Activated CD8-positive, alpha-beta memory T cell treated with anti-CD3 and anti-CD28 coated beads, Interleukin-2, amount 10 ng/mL, durations not matched to agents 7 days and 5 days (primary cell): ENCODE measurements at regions not wholly inside any gene's neighbourhood (a gene's known extent, or its start where the extent isn't known, plus 50 kb on each side); places are given as distances from the start of the nearest gene placed in this dataset.

Experiments used
- ATAC-seq: fragments of 150-1000 bp; cut with Tn5 transposase; one replicate; pipeline ENCODE4 v1.10.0; 2021; ENCODE audit warnings: moderate library complexity
- CTCF ChIA-PET: fragments of 350-600 bp; sonication (Branson Sonifier 250); formaldehyde crosslinking; loops from one replicate; lab custom pipeline; 2021; ENCODE audit warnings: antibody characterized with exemption; lab: Charles Lee
- DNase-seq: peaks from one replicate; pipeline ENCODE4 v3.0.0-alpha.2; 2020
- H3K27ac Mint-ChIP-seq: one replicate; pipeline ENCODE4 v1.8.0; 2021; ENCODE audit warnings: mild to moderate bottlenecking, mixed read lengths
- H3K27me3 Mint-ChIP-seq: one replicate; pipeline ENCODE4 v1.8.0; 2021; ENCODE audit warnings: mixed read lengths
- H3K36me3 Mint-ChIP-seq: one replicate; pipeline ENCODE4 v1.8.0; 2021; ENCODE audit warnings: mild to moderate bottlenecking, mixed read lengths
- H3K4me1 Mint-ChIP-seq: one replicate; pipeline ENCODE4 v1.8.0; 2021; ENCODE audit warnings: mixed read lengths
- H3K4me3 Mint-ChIP-seq: one replicate; pipeline ENCODE4 v1.8.0; 2021; ENCODE audit warnings: mild to moderate bottlenecking, moderate library complexity, mixed read lengths
- H3K9me3 Mint-ChIP-seq: one replicate; pipeline ENCODE4 v1.8.0; 2022; ENCODE audit warnings: low read depth, mixed read lengths

DNA sequence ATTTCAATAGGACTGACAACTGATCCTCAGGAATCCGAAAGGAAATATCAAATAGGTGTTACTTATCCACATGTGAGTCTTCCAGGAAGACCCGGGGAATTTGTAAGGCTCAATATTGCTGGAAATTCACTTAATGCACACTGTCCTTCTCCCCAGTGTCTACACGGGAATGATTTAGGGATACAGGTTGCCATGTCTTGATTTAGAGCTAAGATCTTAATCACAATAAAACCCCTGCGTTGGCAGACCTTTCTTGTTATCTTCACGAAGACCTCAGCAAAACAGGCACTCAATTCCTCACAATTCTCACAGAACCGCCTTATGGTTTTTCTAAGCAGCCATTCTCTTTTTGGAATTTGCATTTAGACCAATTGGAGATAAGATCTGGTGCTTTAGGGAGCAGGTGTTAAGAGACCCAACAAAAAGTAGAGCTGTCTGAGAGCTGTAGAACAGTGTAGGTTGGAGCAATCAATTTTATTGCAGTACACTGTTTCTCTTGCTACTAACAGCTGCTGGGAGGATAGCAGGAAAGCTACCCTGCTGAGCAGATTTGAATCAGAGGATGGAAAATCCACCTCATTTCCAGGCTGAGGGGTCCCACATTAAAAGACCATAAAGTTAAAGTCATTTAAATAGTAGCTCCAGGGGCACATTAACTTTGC, 925.7 kb downstream of the EPHA3 start:
- Mint-ChIP-seq H3K4me3 (no peak overlapping the region), H3K27ac (no peak overlapping the region), H3K36me3 (no peaks in the 10 kb centered on the region), H3K9me3 (peaks cover 8% of the 10 kb centered on the region), H3K4me1 (no peaks in the 10 kb centered on the region), H3K27me3 (no peaks in the 10 kb centered on the region)
- CTCF ChIA-PET: no interaction called here
- DNase-seq: no peak
- no peak for ATAC-seq

GRCh38 chr3:90034038-90034437, 926.6 kb downstream of the EPHA3 start:
- ATAC-seq: no peak
- Mint-ChIP-seq H3K27ac (no peak overlapping the region), H3K4me1 (no peaks in the 10 kb centered on the region), H3K4me3 (no peak overlapping the region), H3K27me3 (no peaks in the 10 kb centered on the region), H3K9me3 (peaks cover 11% of the 10 kb centered on the region), H3K36me3 (no peaks in the 10 kb centered on the region)
- no peak for DNase-seq
- CTCF ChIA-PET: no interaction called here

DNA sequence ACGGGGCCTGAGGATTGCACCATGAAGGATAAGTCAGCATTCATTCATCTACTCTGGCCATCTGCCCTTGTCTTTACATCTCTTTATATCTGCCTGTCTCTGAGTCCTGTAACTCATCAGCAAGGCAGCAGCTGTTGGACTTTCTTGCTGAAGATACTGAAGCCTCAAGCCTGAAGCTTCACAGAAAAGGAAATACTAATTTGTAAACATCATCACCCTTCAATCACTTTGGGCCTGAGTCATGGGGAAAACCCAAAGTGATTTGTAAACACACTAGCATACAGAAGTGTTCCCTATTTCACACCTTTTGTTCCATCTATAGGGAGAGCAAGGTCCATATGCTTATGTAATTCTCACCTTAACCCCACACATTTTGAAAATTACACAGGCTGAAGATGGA, 928.2 kb downstream of the EPHA3 start:
- Mint-ChIP-seq H3K36me3 (no peaks in the 10 kb centered on the region), H3K27ac (no peak overlapping the region), H3K27me3 (no peaks in the 10 kb centered on the region), H3K9me3 (peaks cover 9% of the 10 kb centered on the region), H3K4me1 (no peaks in the 10 kb centered on the region), H3K4me3 (no peak overlapping the region)
- no peak for DNase-seq
- no peak for ATAC-seq
- CTCF ChIA-PET: no interaction called here

DNA sequence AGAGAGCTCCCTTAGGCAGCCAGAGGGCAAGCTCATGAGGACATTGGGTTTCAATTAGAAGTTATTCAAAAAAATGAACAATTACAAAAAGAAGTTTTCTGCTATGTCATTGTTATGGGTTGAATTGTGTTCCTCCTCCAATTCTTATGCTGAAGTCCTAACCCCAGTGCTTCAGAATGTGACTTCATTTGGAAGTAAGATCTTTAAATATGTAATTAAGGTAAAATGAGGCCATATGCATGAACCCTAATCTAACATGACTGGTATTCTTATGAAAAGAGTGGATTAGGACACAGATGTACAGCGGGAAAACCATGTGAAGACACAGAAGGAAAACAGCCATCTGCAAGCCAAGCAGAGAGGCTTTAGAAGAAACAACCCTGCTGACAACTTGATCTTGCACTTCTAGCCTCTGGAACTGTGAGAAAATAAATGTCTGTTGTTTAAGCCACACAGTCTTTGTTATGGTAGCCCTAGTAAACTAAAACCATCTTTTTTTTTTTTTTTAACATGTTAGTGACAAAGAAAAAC, 929.6 kb downstream of the EPHA3 start:
- H3K36me3 Mint-ChIP-seq: no peaks in the 10 kb centered on the region
- H3K27me3 Mint-ChIP-seq: no peaks in the 10 kb centered on the region
- no peak overlapping the region for H3K27ac Mint-ChIP-seq
- DNase-seq (no peak), ATAC-seq (no peak)
- H3K9me3 Mint-ChIP-seq: peaks cover 5% of the 10 kb centered on the region
- no peaks in the 10 kb centered on the region for H3K4me1 Mint-ChIP-seq
- no peak overlapping the region for H3K4me3 Mint-ChIP-seq
- CTCF ChIA-PET: no interaction called here

DNA sequence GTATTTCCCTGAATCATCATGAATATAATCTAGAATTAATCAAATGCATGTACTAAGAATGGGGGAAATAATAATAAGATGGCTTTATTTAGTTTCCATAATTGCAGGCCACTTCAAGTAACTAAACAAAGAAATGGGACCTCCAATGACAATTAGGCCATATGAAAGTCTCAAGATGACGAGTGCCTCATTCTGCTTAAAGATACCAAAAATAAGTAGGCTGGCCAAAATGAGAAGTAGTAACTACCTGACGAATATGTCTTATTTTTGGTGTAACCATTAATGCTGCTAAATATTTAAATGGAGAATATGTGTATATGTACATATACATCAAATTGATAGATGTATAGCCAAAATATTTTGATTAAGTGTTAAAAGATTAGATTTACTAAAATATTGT, 932.6 kb downstream of the EPHA3 start:
- no peaks in the 10 kb centered on the region for H3K36me3 Mint-ChIP-seq
- H3K27me3 Mint-ChIP-seq: no peaks in the 10 kb centered on the region
- H3K9me3 Mint-ChIP-seq: peaks cover 13% of the 10 kb centered on the region
- DNase-seq: no peak
- ATAC-seq: no peak
- no peak overlapping the region for H3K27ac Mint-ChIP-seq
- CTCF ChIA-PET: no interaction called here
- no peak overlapping the region for H3K4me3 Mint-ChIP-seq
- no peaks in the 10 kb centered on the region for H3K4me1 Mint-ChIP-seq

DNA sequence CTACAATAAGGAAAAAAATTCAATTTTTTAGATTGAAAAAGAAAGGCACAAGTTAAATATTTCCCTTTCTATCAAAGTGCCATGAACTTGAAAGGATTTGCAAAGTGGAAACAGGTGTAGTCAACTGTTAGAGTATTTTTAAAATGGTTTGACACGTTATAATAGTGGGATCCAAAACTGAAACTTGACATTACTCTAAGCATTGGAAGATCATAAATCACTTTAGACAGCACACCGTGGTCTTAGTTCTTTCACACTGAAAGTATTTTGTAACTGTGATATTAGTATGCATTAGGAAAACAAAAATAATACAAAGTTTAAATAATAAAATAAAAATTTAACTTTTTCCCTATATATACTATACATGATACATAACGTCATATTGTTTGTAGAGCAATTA, 933.1 kb downstream of the EPHA3 start:
- H3K4me1 Mint-ChIP-seq: no peaks in the 10 kb centered on the region
- H3K9me3 Mint-ChIP-seq: peaks cover 13% of the 10 kb centered on the region
- H3K27me3 Mint-ChIP-seq: no peaks in the 10 kb centered on the region
- no peaks in the 10 kb centered on the region for H3K36me3 Mint-ChIP-seq
- H3K27ac Mint-ChIP-seq: no peak overlapping the region
- CTCF ChIA-PET: no interaction called here
- ATAC-seq: no peak
- H3K4me3 Mint-ChIP-seq: no peak overlapping the region
- no peak for DNase-seq

GRCh38 chr3:90041995-90042394, 934.6 kb downstream of the EPHA3 start:
- CTCF ChIA-PET: no interaction called here
- Mint-ChIP-seq H3K27me3 (no peaks in the 10 kb centered on the region), H3K27ac (no peak overlapping the region), H3K4me1 (no peaks in the 10 kb centered on the region), H3K4me3 (no peak overlapping the region), H3K9me3 (peaks cover 11% of the 10 kb centered on the region), H3K36me3 (no peaks in the 10 kb centered on the region)
- DNase-seq (no peak), ATAC-seq (no peak)

DNA sequence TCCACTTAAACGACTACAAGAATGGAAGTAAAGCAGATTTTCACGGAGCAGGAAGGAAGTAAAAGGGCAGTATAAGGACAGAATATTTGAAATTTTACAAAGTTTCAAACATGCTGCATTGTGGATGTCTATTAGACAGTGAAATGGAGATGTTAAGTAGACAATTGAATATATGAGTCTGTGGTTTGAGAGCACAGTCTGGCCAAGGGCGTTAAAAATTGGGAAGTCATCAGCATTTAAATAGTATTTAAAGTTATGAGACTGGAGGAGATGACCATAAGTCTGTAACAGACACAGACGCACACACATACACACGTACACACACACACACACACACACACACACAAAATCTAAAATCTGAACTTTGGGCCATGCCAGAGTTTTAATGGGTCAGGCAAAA, 935.9 kb downstream of the EPHA3 start:
- Mint-ChIP-seq H3K27ac (no peak overlapping the region), H3K27me3 (no peaks in the 10 kb centered on the region), H3K4me3 (no peak overlapping the region), H3K9me3 (peaks cover 13% of the 10 kb centered on the region), H3K36me3 (no peaks in the 10 kb centered on the region), H3K4me1 (no peaks in the 10 kb centered on the region)
- no peak for DNase-seq
- CTCF ChIA-PET: no interaction called here
- no peak for ATAC-seq

GRCh38 chr3:90044084-90044816, 936.8 kb downstream of the EPHA3 start:
- Mint-ChIP-seq H3K36me3 (no peaks in the 10 kb centered on the region), H3K4me1 (no peaks in the 10 kb centered on the region), H3K27me3 (no peaks in the 10 kb centered on the region), H3K4me3 (no peak overlapping the region), H3K27ac (no peak overlapping the region), H3K9me3 (peaks cover 10% of the 10 kb centered on the region)
- CTCF ChIA-PET: no interaction called here
- ATAC-seq (no peak), DNase-seq (no peak)

- DNase-seq: no peak
- Mint-ChIP-seq H3K9me3 (peaks cover 4% of the 10 kb centered on the region), H3K27me3 (no peaks in the 10 kb centered on the region), H3K27ac (no peak overlapping the region), H3K4me1 (no peaks in the 10 kb centered on the region), H3K36me3 (no peaks in the 10 kb centered on the region), H3K4me3 (no peak overlapping the region)
- CTCF ChIA-PET: no interaction called here
- no peak for ATAC-seq
Measured at GRCh38 chr3:90052425-90052950, 945.1 kb downstream of the EPHA3 start.

- no peaks in the 10 kb centered on the region for H3K4me1 Mint-ChIP-seq
- H3K36me3 Mint-ChIP-seq: no peaks in the 10 kb centered on the region
Measured at GRCh38 chr3:90054311-90054710, 946.9 kb downstream of the EPHA3 start.

GRCh38 chr3:90055666-90056065, 948.2 kb downstream of the EPHA3 start:
- CTCF ChIA-PET: no interaction called here
- no peak for DNase-seq

More at GRCh38 chr3:90054311-90054710, 946.9 kb downstream of the EPHA3 start:
- Mint-ChIP-seq H3K9me3 (peaks cover 4% of the 10 kb centered on the region), H3K27me3 (no peaks in the 10 kb centered on the region), H3K27ac (no peak overlapping the region), H3K4me3 (no peak overlapping the region)
- ATAC-seq (no peak), DNase-seq (no peak)
- CTCF ChIA-PET: no interaction called here

GRCh38 chr3:90056281-90057032, 949.0 kb downstream of the EPHA3 start:
- peaks cover 2% of the 10 kb centered on the region for H3K9me3 Mint-ChIP-seq
- no peak overlapping the region for H3K4me3 Mint-ChIP-seq
- H3K4me1 Mint-ChIP-seq: no peaks in the 10 kb centered on the region
- ATAC-seq: no peak
- CTCF ChIA-PET: no interaction called here
- no peaks in the 10 kb centered on the region for H3K27me3 Mint-ChIP-seq
- no peak overlapping the region for H3K27ac Mint-ChIP-seq
- DNase-seq: no peak
- H3K36me3 Mint-ChIP-seq: no peaks in the 10 kb centered on the region

More at GRCh38 chr3:90055666-90056065, 948.2 kb downstream of the EPHA3 start:
- Mint-ChIP-seq H3K4me3 (no peak overlapping the region), H3K27me3 (no peaks in the 10 kb centered on the region), H3K36me3 (no peaks in the 10 kb centered on the region), H3K27ac (no peak overlapping the region), H3K9me3 (peaks cover 2% of the 10 kb centered on the region), H3K4me1 (no peaks in the 10 kb centered on the region)
- ATAC-seq: no peak
